ENCODE measurements at regions not wholly inside any gene's neighbourhood (a gene's known extent, or its start where the extent isn't known, plus 50 kb on each side); places are given as distances from the start of the nearest gene placed in this dataset.

GRCh38 chr6:11366183-11366933 lies 133.9 kb upstream of the NEDD9 start:
- H3K27me3 Mint-ChIP-seq, result no peaks in the 10 kb centered on the region
- DNase-seq (ENCODE audit: extremely low spot score, unreplicated experiment), result no peak
- H3K36me3 Mint-ChIP-seq, result no peaks in the 10 kb centered on the region
- H3K4me1 Mint-ChIP-seq (ENCODE audit: unreplicated experiment), result peaks cover 23% of the 10 kb centered on the region
- TF ChIP-seq CTCF (conservative IDR thresholded peaks at IDR 0.05), result no peak
- H3K9me3 Mint-ChIP-seq, result peaks cover 4% of the 10 kb centered on the region
- no peak overlapping the region for H3K27ac Mint-ChIP-seq
- no peak overlapping the region for H3K4me3 Mint-ChIP-seq

- no peaks in the 10 kb centered on the region for H3K27me3 Mint-ChIP-seq
- peaks cover 21% of the 10 kb centered on the region for H3K4me1 Mint-ChIP-seq (ENCODE audit: unreplicated experiment)
- no peak overlapping the region for H3K4me3 Mint-ChIP-seq
- H3K9me3 Mint-ChIP-seq, result peaks cover 4% of the 10 kb centered on the region
- TF ChIP-seq CTCF (conservative IDR thresholded peaks at IDR 0.05), result no peak
- DNase-seq (ENCODE audit: extremely low spot score, unreplicated experiment), result no peak
- no peak overlapping the region for H3K27ac Mint-ChIP-seq
- H3K36me3 Mint-ChIP-seq, result no peaks in the 10 kb centered on the region
Measured at GRCh38 chr6:11364971-11365397, 132.5 kb upstream of the NEDD9 start.

DNA sequence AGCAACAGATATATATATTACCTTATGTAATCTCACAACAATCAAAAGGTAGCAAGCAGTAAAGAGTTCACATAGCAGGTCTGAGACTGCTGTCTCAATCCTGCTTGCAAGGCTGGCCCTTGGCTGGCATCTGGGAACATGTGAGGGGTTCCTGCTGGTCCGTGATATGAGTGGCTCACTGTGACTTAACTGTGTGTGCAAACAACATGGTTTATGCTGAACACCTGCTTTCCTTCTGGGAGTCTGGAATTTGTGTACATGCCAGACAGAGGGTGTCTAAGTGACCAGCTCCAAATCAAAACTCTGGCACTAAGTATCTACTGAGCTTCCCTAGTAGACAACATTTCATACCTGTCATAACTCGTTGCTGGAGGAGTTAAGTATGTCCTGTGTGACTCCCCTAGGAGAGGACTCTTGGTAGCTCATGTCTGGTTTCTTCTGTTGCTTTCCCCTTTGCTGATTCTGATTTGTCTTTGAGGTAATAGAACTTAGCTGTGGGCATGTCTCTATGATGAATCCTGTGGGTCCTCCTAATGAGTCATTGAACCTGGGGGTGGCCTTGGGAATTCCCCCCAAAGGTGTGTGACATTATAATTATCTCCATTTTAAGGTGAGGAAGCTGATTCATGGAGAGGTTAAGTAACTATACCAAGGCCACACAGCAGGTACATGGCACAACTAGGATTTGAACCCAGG lies 131.6 kb upstream of the NEDD9 start:
- no peaks in the 10 kb centered on the region for H3K27me3 Mint-ChIP-seq
- H3K36me3 Mint-ChIP-seq, result no peaks in the 10 kb centered on the region
- DNase-seq (ENCODE audit: extremely low spot score, unreplicated experiment), result no peak
- no peak for TF ChIP-seq CTCF (conservative IDR thresholded peaks at IDR 0.05)
- no peak overlapping the region for H3K4me3 Mint-ChIP-seq
- peaks cover 17% of the 10 kb centered on the region for H3K4me1 Mint-ChIP-seq (ENCODE audit: unreplicated experiment)
- no peak overlapping the region for H3K27ac Mint-ChIP-seq
- peaks cover 4% of the 10 kb centered on the region for H3K9me3 Mint-ChIP-seq

DNA sequence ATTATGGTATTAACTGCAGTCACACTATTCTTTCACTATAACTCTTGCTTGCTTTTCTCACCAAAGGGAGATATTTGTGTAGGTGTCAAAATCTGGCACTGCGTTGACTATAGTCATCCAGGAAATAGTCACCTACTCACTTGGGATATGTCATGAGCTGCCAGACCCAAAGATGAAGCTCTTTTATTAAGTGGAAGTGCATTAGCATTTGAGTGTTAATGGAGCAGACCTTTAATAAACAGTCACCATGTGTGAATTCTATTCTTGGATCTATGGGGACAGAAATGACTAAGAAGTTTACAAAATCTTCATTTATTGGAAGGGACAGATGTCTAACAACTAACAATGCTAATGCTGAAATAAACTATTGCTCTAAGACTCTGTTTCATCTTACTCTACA lies 130.1 kb upstream of the NEDD9 start:
- H3K27ac Mint-ChIP-seq, result no peak overlapping the region
- H3K36me3 Mint-ChIP-seq, result no peaks in the 10 kb centered on the region
- H3K4me1 Mint-ChIP-seq (ENCODE audit: unreplicated experiment), result peaks cover 8% of the 10 kb centered on the region
- no peaks in the 10 kb centered on the region for H3K9me3 Mint-ChIP-seq
- TF ChIP-seq CTCF (conservative IDR thresholded peaks at IDR 0.05), result no peak
- no peaks in the 10 kb centered on the region for H3K27me3 Mint-ChIP-seq
- no peak for DNase-seq (ENCODE audit: extremely low spot score, unreplicated experiment)
- no peak overlapping the region for H3K4me3 Mint-ChIP-seq

DNA sequence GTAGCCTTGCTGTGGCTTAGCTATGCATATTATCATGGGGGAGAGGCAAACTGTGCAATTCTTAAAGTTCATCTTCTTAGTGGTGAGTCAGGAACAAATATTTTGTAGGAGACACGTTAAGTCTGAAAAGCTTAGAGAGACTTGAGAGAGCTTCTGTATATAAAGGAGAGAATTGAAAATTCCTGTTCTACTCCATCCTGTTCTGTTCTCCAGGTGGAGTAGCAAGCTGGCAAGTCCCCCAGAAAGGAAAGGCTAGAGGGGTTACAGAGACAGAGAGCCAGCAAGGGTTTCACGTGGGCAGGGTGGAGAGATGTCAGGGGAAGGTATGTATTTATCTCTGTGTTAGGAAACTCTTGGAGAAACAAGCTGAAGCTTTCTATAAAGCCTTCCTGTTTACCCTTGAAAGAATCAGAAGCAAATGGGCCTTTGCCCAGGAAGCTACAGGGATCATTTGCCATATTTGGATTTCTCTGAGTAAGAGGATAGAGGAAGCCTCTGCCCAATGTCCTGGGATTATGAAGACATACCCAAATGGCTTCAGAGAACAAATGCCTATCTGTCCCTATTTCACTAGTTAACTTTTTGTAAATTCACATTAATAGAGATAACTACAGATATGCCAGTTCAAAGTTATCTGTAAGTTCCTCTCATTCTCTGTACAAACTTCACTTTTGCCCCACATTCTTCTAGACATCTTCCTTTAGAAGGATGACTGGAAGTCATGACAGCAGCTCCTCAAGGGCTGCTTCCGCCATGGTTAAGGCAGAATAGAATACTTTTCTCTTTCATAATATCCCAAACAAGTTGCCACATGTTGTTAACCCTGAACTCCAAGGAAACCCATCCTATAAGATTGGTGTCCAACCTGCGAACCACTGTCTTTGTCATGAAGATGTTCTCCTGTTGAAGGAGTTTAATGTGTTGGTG lies 126.7 kb upstream of the NEDD9 start:
- no peak for DNase-seq (ENCODE audit: extremely low spot score, unreplicated experiment)
- no peaks in the 10 kb centered on the region for H3K27me3 Mint-ChIP-seq
- H3K27ac Mint-ChIP-seq, result no peak overlapping the region
- H3K4me1 Mint-ChIP-seq (ENCODE audit: unreplicated experiment), result peaks cover 12% of the 10 kb centered on the region
- H3K36me3 Mint-ChIP-seq, result no peaks in the 10 kb centered on the region
- no peak overlapping the region for H3K4me3 Mint-ChIP-seq
- TF ChIP-seq CTCF (conservative IDR thresholded peaks at IDR 0.05), result no peak
- H3K9me3 Mint-ChIP-seq, result peaks cover 5% of the 10 kb centered on the region
